A673 (cell line): ENCODE measurements at regions not wholly inside any gene's neighbourhood (a gene's known extent, or its start where the extent isn't known, plus 50 kb on each side); places are given as distances from the start of the nearest gene placed in this dataset.

Experiments
- CTCF ChIP-seq: fragments of 300-800, 200-600 bp; sonication (generic); conservative IDR thresholded peaks from 2 replicates; pipeline ENCODE4 v1.5.1; 2017; ENCODE audit warnings: low read depth, mild to moderate bottlenecking, antibody characterized with exemption, low read length, moderate library complexity, mixed read lengths
- EZH2 ChIP-seq: fragments of 200-600 bp; sonication (generic); IDR thresholded peaks from 2 replicates; pipeline ENCODE4 v1.6.1; 2017; ENCODE audit warnings: borderline replicate concordance, low read depth, mild to moderate bottlenecking, mixed read lengths, antibody characterized with exemption, low read length; ENCODE audit not compliant: poor library complexity, severe bottlenecking

- TF ChIP-seq EZH2: no peak
- no peak for TF ChIP-seq CTCF
These were observed 1145.2 kb downstream of the AACS start for GRCh38 chr12:126210448-126210847.
